K562 (cell line): ENCODE measurements at regions not wholly inside any gene's neighbourhood (a gene's known extent, or its start where the extent isn't known, plus 50 kb on each side); places are given as distances from the start of the nearest gene placed in this dataset.

Experiments used
- ATAC-seq: fragments of 200-7000 bp; cut with Tn5 transposase; 3 replicates; pipeline ENCODE4 v1.9.1; 2020; ENCODE audit warnings: moderate library complexity
- BruUV-seq: library from RNA; stranded (reverse); fragments of 400-500 nt; replicated peaks from 2 replicates; lab custom pipeline; 2021; lab: Mats Ljungman, UMichigan
- CTCF ChIA-PET: fragments of 300-600 bp; formaldehyde crosslinking; extraction: SDS; loops from one replicate; lab custom pipeline; 2021; ENCODE audit warnings: low intra/inter-chr PET ratio; lab: Yijun Ruan, JAX
- POLR2A ChIA-PET: fragments of 300-600, 350-650 bp; sonication (Branson Sonifier 250); formaldehyde crosslinking; extraction: SDS; loops from one replicate; lab custom pipeline; 2021; ENCODE audit warnings: antibody characterized with exemption, inconsistent platforms; lab: Yijun Ruan, JAX
- DNase-seq, 4 experiments: peaks; one replicate each; pipeline versions ENCODE4 v3.0.0 to v3.0.0-alpha.2; 2011 to 2018; ENCODE audit warnings: low spot score in 3 of 4, mixed read lengths in 3 of 4; ENCODE audit errors: extremely low read depth in 1 of 4
- FAIRE-seq: peaks from 2 replicates; lab custom pipeline; 2011; peaks lifted over from hg19 to GRCh38; lab: Jason Lieb, UNC
- H2AFZ ChIP-seq: 2 replicates; pipeline ENCODE4 v1.6.0; 2011; ENCODE audit warnings: low read depth, low read length, control low read depth, inconsistent platforms
- H3K27ac ChIP-seq: fragments of 200-600 bp; 3 replicates; pipeline ENCODE4 v1.8.0; 2011; ENCODE audit warnings: low read depth, mild to moderate bottlenecking, control low read depth, inconsistent platforms, low read length, moderate library complexity, mixed read lengths; ENCODE audit errors: extremely low read depth
- H3K27me3 ChIP-seq, 2 experiments: fragments of 300-600 bp in 1 of 2; 2 replicates in 1 of 2; 3 replicates in 1 of 2; pipeline versions ENCODE4 v1.6.0 to v1.8.0; 2011; ENCODE audit warnings: inconsistent platforms in 2 of 2, low read length in 2 of 2, mild to moderate bottlenecking in 1 of 2, mixed read lengths in 1 of 2, moderate library complexity in 1 of 2; ENCODE audit not compliant: control insufficient read depth in 2 of 2, insufficient read depth in 2 of 2
- H3K36me3 ChIP-seq: fragments of 300-600 bp; 3 replicates; pipeline ENCODE4 v1.8.0; 2011; ENCODE audit warnings: mild to moderate bottlenecking, low read length, inconsistent platforms; ENCODE audit not compliant: control insufficient read depth, insufficient read depth
- H3K4me1 ChIP-seq, 2 experiments: fragments of 200-600 bp in 1 of 2; replicated peaks in 1 of 2; 2 replicates in 1 of 2; 3 replicates in 1 of 2; pipeline versions ENCODE4 v1.5.1 to v1.8.0; 2011; ENCODE audit warnings: inconsistent platforms in 2 of 2, low read length in 2 of 2, mild to moderate bottlenecking in 1 of 2, mixed read lengths in 1 of 2, moderate library complexity in 1 of 2; ENCODE audit not compliant: control insufficient read depth in 2 of 2, insufficient read depth in 2 of 2
- H3K4me2 ChIP-seq: 2 replicates; pipeline ENCODE4 v1.6.1; 2011; ENCODE audit warnings: low read length, control low read depth, inconsistent platforms, mixed read lengths; ENCODE audit not compliant: insufficient read depth
- H3K4me3 ChIP-seq: fragments of 200-600 bp; sonication (generic), shearing (Covaris generic); 2 replicates; pipeline ENCODE4 v1.5.1; 2016; ENCODE audit warnings: control low read depth, inconsistent platforms
- H3K79me2 ChIP-seq: fragments of 200-600 bp; 3 replicates; pipeline ENCODE4 v1.8.0; 2011; ENCODE audit warnings: low read length, inconsistent platforms; ENCODE audit not compliant: control insufficient read depth, insufficient read depth
- H3K9ac ChIP-seq, 2 experiments: 2 replicates each; pipeline versions ENCODE4 v1.6.0 to v1.6.1; 2011; ENCODE audit warnings: low read depth in 2 of 2, low read length in 2 of 2, control low read depth in 1 of 2, inconsistent platforms in 1 of 2, mild to moderate bottlenecking in 1 of 2, mixed read lengths in 1 of 2; ENCODE audit not compliant: insufficient read depth in 1 of 2
- H3K9me1 ChIP-seq: one replicate; pipeline ENCODE4 v1.6.0; 2011; ENCODE audit warnings: inconsistent platforms, mild to moderate bottlenecking, low read length, moderate library complexity; ENCODE audit not compliant: control insufficient read depth, insufficient read depth
- H3K9me3 ChIP-seq: replicated peaks from 2 replicates; pipeline ENCODE4 v1.5.1; 2011; ENCODE audit warnings: low read depth, low read length, inconsistent platforms; ENCODE audit not compliant: control insufficient read depth, insufficient read depth
- H4K20me1 ChIP-seq: replicated peaks from 2 replicates; pipeline ENCODE4 v1.6.1; 2011; ENCODE audit warnings: low read length, inconsistent platforms, mixed read lengths; ENCODE audit not compliant: control insufficient read depth, insufficient read depth
- ASH1L ChIP-seq: fragments of 450-650 bp; IDR thresholded peaks from 2 replicates; pipeline ENCODE4 v1.6.1; 2018; ENCODE audit warnings: borderline replicate concordance, mild to moderate bottlenecking, low read depth; ENCODE audit not compliant: partially characterized antibody
- CCNT2 ChIP-seq: IDR thresholded peaks from 2 replicates; pipeline ENCODE4 v1.6.1; 2011; ENCODE audit warnings: borderline replicate concordance, low read depth, mild to moderate bottlenecking, moderate library complexity, mixed read lengths, low read length; ENCODE audit not compliant: insufficient read length; ENCODE audit errors: extremely low read depth
- DDX20 ChIP-seq: fragments of 450-650 bp; IDR thresholded peaks from 2 replicates; pipeline ENCODE4 v1.6.1; 2016; ENCODE audit warnings: missing genetic modification characterization, low read depth, mild to moderate bottlenecking, missing compliant biosample characterization, moderate library complexity
- HOXB6 ChIP-seq: fragments of 250-450 bp; sonication (Bioruptor Pico); IDR thresholded peaks from 2 replicates; pipeline ENCODE4 v1.5.1; 2022; ENCODE audit warnings: mild to moderate bottlenecking, borderline replicate concordance
- JUND ChIP-seq, 2 experiments: IDR thresholded peaks; 2 replicates in 1 of 2; 3 replicates in 1 of 2; pipeline ENCODE4 v1.6.1; 2011; ENCODE audit warnings: borderline replicate concordance in 2 of 2, low read depth in 2 of 2, low read length in 2 of 2, improper control_type of control experiment in 1 of 2, missing biosample characterization in 1 of 2, missing genetic modification characterization in 1 of 2, missing genetic modification reagents in 1 of 2
- MAFF ChIP-seq: IDR thresholded peaks from 2 replicates; pipeline ENCODE4 v1.6.1; 2012; ENCODE audit warnings: low read length, improper control_type of control experiment
- POLR2AphosphoS5 ChIP-seq: IDR thresholded peaks from 2 replicates; pipeline ENCODE4 v1.6.1; 2011; ENCODE audit warnings: mild to moderate bottlenecking, low read depth, low read length, moderate library complexity; ENCODE audit not compliant: control insufficient read depth, insufficient read depth
- RB1 ChIP-seq: fragments of 450-650 bp; IDR thresholded peaks from 2 replicates; pipeline ENCODE4 v1.6.1; 2017; ENCODE audit warnings: low read depth, mild to moderate bottlenecking
- SAFB ChIP-seq: fragments of 200-400 bp; formaldehyde crosslinking; IDR thresholded peaks from 2 replicates; pipeline ENCODE4 v1.6.1; 2017; ENCODE audit warnings: low read depth, low read length, borderline replicate concordance
- TEAD1 ChIP-seq, 2 experiments: fragments of 450-650 bp in 1 of 2; sonication (generic) in 1 of 2; formaldehyde crosslinking; IDR thresholded peaks; 2 replicates each; pipeline versions ENCODE4 v1.4.0 to v1.8.0; 2020 to 2022; ENCODE audit warnings: mild to moderate bottlenecking in 2 of 2, missing genetic modification reagents in 1 of 2
- THRAP3 ChIP-seq: fragments of 450-650 bp; IDR thresholded peaks from 2 replicates; pipeline ENCODE4 v1.6.1; 2016; ENCODE audit warnings: mild to moderate bottlenecking, inconsistent platforms, borderline replicate concordance
- TOE1 ChIP-seq, 2 experiments: fragments of 450-650 bp in 1 of 2; sonication (generic) in 1 of 2; formaldehyde crosslinking in 1 of 2; IDR thresholded peaks; 2 replicates each; pipeline versions ENCODE4 v1.7.1 to v1.8.0; 2016 to 2022; ENCODE audit warnings: borderline replicate concordance in 2 of 2, mild to moderate bottlenecking in 2 of 2, antibody characterized with exemption in 1 of 2, inconsistent platforms in 1 of 2, low read depth in 1 of 2, missing genetic modification reagents in 1 of 2, moderate library complexity in 1 of 2
- ZNF778 ChIP-seq: fragments of 450-650 bp; formaldehyde crosslinking; IDR thresholded peaks from 2 replicates; pipeline ENCODE4 v1.4.0; 2020; ENCODE audit warnings: mild to moderate bottlenecking, moderate library complexity
- in situ Hi-C: fragments of 300-500 bp; cut with MboI; formaldehyde crosslinking; loops from 4 replicates; pipeline ENCODE4 v1.15.0; 2018; ENCODE audit warnings: inconsistent platforms, mixed read lengths
- intact Hi-C: fragments of 100-400 bp; cut with micrococcal nuclease; formaldehyde crosslinking; loops from 2 replicates; pipeline ENCODE4 v1.14.2; 2022
- TF ChIP-seq, protein P1 (sequence below): fragments of 150-350 bp; conservative IDR thresholded peaks from 2 replicates; pipeline ENCODE4 v1.6.1; 2014; ENCODE audit warnings: low read length
- TF ChIP-seq, protein P2 (sequence below): sonication (generic); formaldehyde crosslinking; IDR thresholded peaks from 2 replicates; pipeline ENCODE4 v1.8.0; 2022; ENCODE audit warnings: mild to moderate bottlenecking, missing genetic modification reagents, borderline replicate concordance

DNA sequence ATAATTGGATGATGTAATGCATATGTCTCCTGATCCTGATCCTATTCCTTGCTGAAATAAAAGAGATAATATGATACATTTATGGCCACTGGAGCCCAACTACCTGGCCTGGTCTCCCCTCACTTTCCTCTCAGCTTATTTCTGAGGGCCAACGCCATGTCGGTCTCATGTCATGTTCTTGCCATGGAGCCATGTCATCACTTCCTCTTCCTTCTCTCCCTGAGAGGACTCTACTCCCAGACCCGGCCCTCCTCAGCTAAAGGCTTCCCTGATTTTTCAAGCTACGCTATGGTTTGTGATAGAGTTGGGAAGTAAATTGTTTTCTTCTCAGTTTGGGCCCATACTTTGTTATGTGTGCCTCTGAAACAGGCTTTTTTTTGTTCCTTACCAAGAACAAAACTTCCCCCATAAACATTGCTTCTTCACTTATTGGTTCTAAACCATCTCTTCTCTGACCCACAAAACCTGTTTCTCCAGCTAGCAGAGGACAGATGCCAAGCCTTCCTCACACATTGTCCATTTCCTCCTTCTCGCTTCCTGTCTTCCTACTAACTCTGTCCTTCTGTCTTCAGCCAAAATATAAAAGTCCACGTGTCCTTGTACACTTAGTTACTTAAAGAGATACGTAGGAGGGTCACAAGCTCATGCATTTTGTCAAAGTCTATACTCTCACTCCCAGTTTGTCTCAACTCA, 319.9 kb upstream of the DACH1 start (continued):
- TF ChIP-seq, protein P1, sequence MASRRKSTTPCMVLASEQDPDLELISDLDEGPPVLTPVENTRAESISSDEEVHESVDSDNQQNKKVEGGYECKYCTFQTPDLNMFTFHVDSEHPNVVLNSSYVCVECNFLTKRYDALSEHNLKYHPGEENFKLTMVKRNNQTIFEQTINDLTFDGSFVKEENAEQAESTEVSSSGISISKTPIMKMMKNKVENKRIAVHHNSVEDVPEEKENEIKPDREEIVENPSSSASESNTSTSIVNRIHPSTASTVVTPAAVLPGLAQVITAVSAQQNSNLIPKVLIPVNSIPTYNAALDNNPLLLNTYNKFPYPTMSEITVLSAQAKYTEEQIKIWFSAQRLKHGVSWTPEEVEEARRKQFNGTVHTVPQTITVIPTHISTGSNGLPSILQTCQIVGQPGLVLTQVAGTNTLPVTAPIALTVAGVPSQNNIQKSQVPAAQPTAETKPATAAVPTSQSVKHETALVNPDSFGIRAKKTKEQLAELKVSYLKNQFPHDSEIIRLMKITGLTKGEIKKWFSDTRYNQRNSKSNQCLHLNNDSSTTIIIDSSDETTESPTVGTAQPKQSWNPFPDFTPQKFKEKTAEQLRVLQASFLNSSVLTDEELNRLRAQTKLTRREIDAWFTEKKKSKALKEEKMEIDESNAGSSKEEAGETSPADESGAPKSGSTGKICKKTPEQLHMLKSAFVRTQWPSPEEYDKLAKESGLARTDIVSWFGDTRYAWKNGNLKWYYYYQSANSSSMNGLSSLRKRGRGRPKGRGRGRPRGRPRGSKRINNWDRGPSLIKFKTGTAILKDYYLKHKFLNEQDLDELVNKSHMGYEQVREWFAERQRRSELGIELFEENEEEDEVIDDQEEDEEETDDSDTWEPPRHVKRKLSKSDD: no peak
- TF ChIP-seq ASH1L: no peak

DNA sequence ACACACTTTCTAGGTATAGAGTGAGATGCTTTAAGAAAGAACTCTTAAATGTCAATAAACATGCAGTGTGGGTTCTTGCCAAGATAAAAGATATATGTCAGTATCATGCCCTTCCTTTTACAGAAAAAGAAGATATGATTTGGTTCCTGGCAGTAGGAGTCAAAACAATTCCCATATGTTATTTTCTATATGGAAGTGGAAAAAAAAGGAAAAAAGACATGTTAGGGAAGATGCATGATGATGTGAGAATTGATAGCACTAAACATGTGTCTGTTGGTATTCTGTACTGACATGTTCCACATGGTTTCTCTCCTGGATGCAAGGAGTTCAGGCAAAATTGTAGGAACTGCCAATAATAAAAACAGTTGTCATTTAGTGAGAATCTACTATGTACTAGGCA, 318.8 kb upstream of the DACH1 start:
- no peak overlapping the region for H2AFZ ChIP-seq
- H3K27me3 ChIP-seq: no peaks in the 10 kb centered on the region
- FAIRE-seq: no peak
- no peak overlapping the region for H3K4me2 ChIP-seq
- H3K79me2 ChIP-seq: no peaks in the 10 kb centered on the region
- H3K9me1 ChIP-seq: no peaks in the 10 kb centered on the region
- H3K4me3 ChIP-seq: no peak overlapping the region
- POLR2A ChIA-PET: no interaction called here
- H3K9me3 ChIP-seq: no peaks in the 10 kb centered on the region
- in situ Hi-C loops: no loop called here
- ATAC-seq: no peak
- no peaks in the 10 kb centered on the region for H4K20me1 ChIP-seq
- BruUV-seq: no TSS peak
- H3K27ac ChIP-seq: no peak overlapping the region
- intact Hi-C loops: no loop called here
- no peak for DNase-seq
- no peak overlapping the region for H3K9ac ChIP-seq
- no peaks in the 10 kb centered on the region for H3K4me1 ChIP-seq
- no peaks in the 10 kb centered on the region for H3K36me3 ChIP-seq
- CTCF ChIA-PET: no interaction called here
- no peak for TF ChIP-seq ZNF778 (CRISPR knock-in tag)
- TF ChIP-seq JUND (IDR thresholded peaks at IDR 0.05; ENCODE audit: borderline replicate concordance, low read depth, low read length): no peak
- TF ChIP-seq JUND (tag; IDR thresholded peaks at IDR 0.05; ENCODE audit: borderline replicate concordance, low read depth, low read length): no peak
- TF ChIP-seq HOXB6: no peak
- TF ChIP-seq SAFB: no peak
- no peak for TF ChIP-seq CCNT2
- no peak for TF ChIP-seq RB1
- no peak for TF ChIP-seq TOE1 (IDR thresholded peaks at IDR 0.05; ENCODE audit: borderline replicate concordance)
- TF ChIP-seq TOE1 (CRISPR knock-in tag; IDR thresholded peaks at IDR 0.05; ENCODE audit: borderline replicate concordance, low read depth): no peak
- TF ChIP-seq MAFF: no peak
- no peak for TF ChIP-seq POLR2AphosphoS5
- TF ChIP-seq, protein P2, sequence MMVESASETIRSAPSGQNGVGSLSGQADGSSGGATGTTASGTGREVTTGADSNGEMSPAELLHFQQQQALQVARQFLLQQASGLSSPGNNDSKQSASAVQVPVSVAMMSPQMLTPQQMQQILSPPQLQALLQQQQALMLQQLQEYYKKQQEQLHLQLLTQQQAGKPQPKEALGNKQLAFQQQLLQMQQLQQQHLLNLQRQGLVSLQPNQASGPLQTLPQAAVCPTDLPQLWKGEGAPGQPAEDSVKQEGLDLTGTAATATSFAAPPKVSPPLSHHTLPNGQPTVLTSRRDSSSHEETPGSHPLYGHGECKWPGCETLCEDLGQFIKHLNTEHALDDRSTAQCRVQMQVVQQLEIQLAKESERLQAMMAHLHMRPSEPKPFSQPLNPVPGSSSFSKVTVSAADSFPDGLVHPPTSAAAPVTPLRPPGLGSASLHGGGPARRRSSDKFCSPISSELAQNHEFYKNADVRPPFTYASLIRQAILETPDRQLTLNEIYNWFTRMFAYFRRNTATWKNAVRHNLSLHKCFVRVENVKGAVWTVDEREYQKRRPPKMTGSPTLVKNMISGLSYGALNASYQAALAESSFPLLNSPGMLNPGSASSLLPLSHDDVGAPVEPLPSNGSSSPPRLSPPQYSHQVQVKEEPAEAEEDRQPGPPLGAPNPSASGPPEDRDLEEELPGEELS: no peak
- TF ChIP-seq DDX20 (tag): no peak
- no peak for TF ChIP-seq TEAD1 (CRISPR knock-in tag; IDR thresholded peaks at IDR 0.05)
- no peak for TF ChIP-seq THRAP3
